B cell (primary cell): ENCODE measurements at regions not wholly inside any gene's neighbourhood (a gene's known extent, or its start where the extent isn't known, plus 50 kb on each side); places are given as distances from the start of the nearest gene placed in this dataset.

Experiments used
- ATAC-seq: fragments of 200-7000 bp; cut with Tn5 transposase; one replicate; pipeline ENCODE4 v1.10.0; 2021; ENCODE audit warnings: low read depth, mild to moderate bottlenecking, moderate number of reproducible peaks, moderate library complexity
- CTCF ChIA-PET: fragments of 350-600 bp; sonication (Branson Sonifier 250); formaldehyde crosslinking; loops from one replicate; lab custom pipeline; 2021; ENCODE audit warnings: antibody characterized with exemption, inconsistent platforms; lab: Charles Lee
- POLR2A ChIA-PET: fragments of 350-600 bp; sonication (Branson Sonifier 250); formaldehyde crosslinking; loops from one replicate; lab custom pipeline; 2021; ENCODE audit warnings: antibody characterized with exemption; lab: Charles Lee
- DNase-seq: peaks from one replicate; pipeline ENCODE4 v3.0.0; 2013
- H2AFZ ChIP-seq: 2 replicates; pipeline ENCODE4 v1.6.1; 2012; ENCODE audit warnings: mild to moderate bottlenecking, low read depth, low read length; ENCODE audit not compliant: insufficient read depth, poor library complexity, severe bottlenecking
- H3K27ac ChIP-seq, 2 donors: 1 replicate in 1 of 2; 2 replicates in 1 of 2; pipeline ENCODE4 v1.5.1; 2012 to 2013; ENCODE audit warnings: low read length in 2 of 2, mild to moderate bottlenecking in 2 of 2, moderate library complexity in 1 of 2
- H3K27me3 ChIP-seq, 4 experiments: fragments of 200-600 bp in 1 of 4; sonication (generic) in 1 of 4; replicated peaks in 1 of 4; 1 replicate in 2 of 4; 2 replicates in 2 of 4; pipeline versions ENCODE4 v1.6.1 to v1.7.0; 2013 to 2016; ENCODE audit warnings: low read length in 3 of 4, mild to moderate bottlenecking in 2 of 4, mixed read lengths in 1 of 4, moderate library complexity in 1 of 4; ENCODE audit not compliant: insufficient read depth in 4 of 4, control insufficient read depth in 3 of 4; ENCODE audit errors: control extremely low read depth in 1 of 4
- H3K36me3 ChIP-seq, 2 experiments: replicated peaks in 1 of 2; 1 replicate in 1 of 2; 2 replicates in 1 of 2; pipeline versions ENCODE4 v1.6.1 to v1.7.1; 2013; ENCODE audit warnings: low read length in 1 of 2; ENCODE audit not compliant: insufficient read depth in 2 of 2, control insufficient read depth in 1 of 2; ENCODE audit errors: control extremely low read depth in 1 of 2, extremely low read depth in 1 of 2
- H3K4me1 ChIP-seq, 2 donors: fragments of 200-600 bp in 1 of 2; sonication (generic) in 1 of 2; 1 replicate in 1 of 2; 2 replicates in 1 of 2; pipeline versions ENCODE4 v1.5.1 to v1.6.1; 2013 to 2017; ENCODE audit warnings: low read length in 2 of 2; ENCODE audit not compliant: control insufficient read depth in 2 of 2, insufficient read depth in 2 of 2
- H3K4me2 ChIP-seq: replicated peaks from 2 replicates; pipeline ENCODE3; 2012; ENCODE audit warnings: mild to moderate bottlenecking, low read depth, low read length; ENCODE audit not compliant: poor library complexity, severe bottlenecking
- H3K4me3 ChIP-seq, 5 experiments: fragments of 200-600 bp in 1 of 5; sonication (generic) in 1 of 5; 1 replicate in 3 of 5; 2 replicates in 2 of 5; pipeline versions ENCODE4 v1.5.1 to v1.7.0; 2011 to 2016; ENCODE audit warnings: low read length in 4 of 5, mild to moderate bottlenecking in 4 of 5, low read depth in 2 of 5, control low read depth in 1 of 5, moderate library complexity in 1 of 5; ENCODE audit not compliant: insufficient read depth in 1 of 5; ENCODE audit errors: control extremely low read depth in 1 of 5, extremely low read depth in 1 of 5
- H3K79me2 ChIP-seq: fragments of 200-600 bp; sonication (generic); one replicate; pipeline ENCODE4 v1.6.0; 2016; ENCODE audit warnings: low read length; ENCODE audit not compliant: control insufficient read depth, insufficient read depth
- H3K9ac ChIP-seq: fragments of 200-600 bp; sonication (generic); 2 replicates; pipeline ENCODE4 v1.6.1; 2017; ENCODE audit warnings: mild to moderate bottlenecking, low read length, moderate library complexity
- H3K9me3 ChIP-seq, 3 donors: one replicate each; pipeline versions ENCODE4 v1.6.1 to v1.7.1; 2013; ENCODE audit warnings: low read length in 2 of 3; ENCODE audit not compliant: control insufficient read depth in 2 of 3, insufficient read depth in 1 of 3; ENCODE audit errors: control extremely low read depth in 1 of 3
- H4K20me1 ChIP-seq: 2 replicates; pipeline ENCODE4 v1.6.0; 2012; ENCODE audit warnings: mild to moderate bottlenecking, low read length; ENCODE audit not compliant: insufficient read depth, control insufficient read depth, poor library complexity, severe bottlenecking
- H3K27ac Mint-ChIP-seq: one replicate; pipeline ENCODE4 v1.8.0; 2021; ENCODE audit warnings: mixed read lengths
- H3K27me3 Mint-ChIP-seq: one replicate; pipeline ENCODE4 v1.8.0; 2021; ENCODE audit warnings: mixed read lengths
- H3K4me1 Mint-ChIP-seq: one replicate; pipeline ENCODE4 v1.8.0; 2021; ENCODE audit warnings: mixed read lengths
- H3K4me3 Mint-ChIP-seq: one replicate; pipeline ENCODE4 v1.8.0; 2021; ENCODE audit warnings: mixed read lengths
- H3K9me3 Mint-ChIP-seq: one replicate; pipeline ENCODE4 v1.8.0; 2022; ENCODE audit warnings: mixed read lengths; ENCODE audit not compliant: insufficient read depth
- CTCF ChIP-seq: fragments of 200-600 bp; IDR thresholded peaks from one replicate; pipeline ENCODE4 v1.8.0; 2022; ENCODE audit warnings: antibody characterized with exemption, mild to moderate bottlenecking
- EZH2 ChIP-seq: IDR thresholded peaks from 2 replicates; pipeline ENCODE4 v1.6.1; 2012; ENCODE audit warnings: borderline replicate concordance, low read depth, mild to moderate bottlenecking, moderate library complexity, low read length; ENCODE audit not compliant: insufficient read depth, poor library complexity, severe bottlenecking
- WGBS: methylation state at CpG from one replicate; pipeline ENCODE4 v1.1.5; 2013; ENCODE audit warnings: missing lambda C conversion rate; ENCODE audit not compliant: insufficient coverage; 5-methylcytosine and 5-hydroxymethylcytosine counted together
- intact Hi-C: fragments of 100-400 bp; cut with micrococcal nuclease; formaldehyde crosslinking; loops from one replicate; pipeline ENCODE4 v1.10.0; 2022

- intact Hi-C loops: no loop called here
- DNase-seq (no peak), ATAC-seq (no peak)
- Histone ChIP-seq H3K4me2 (no peak overlapping the region), H3K4me1 (no peaks in the 10 kb centered on the region), H3K27ac (no peak overlapping the region), H3K9me3 (no peaks in the 10 kb centered on the region), H3K9ac (no peak overlapping the region), H3K79me2 (no peaks in the 10 kb centered on the region), H4K20me1 (no peaks in the 10 kb centered on the region), H3K4me3 (no peak overlapping the region), H2AFZ (no peak overlapping the region), H3K27me3 (no peaks in the 10 kb centered on the region), H3K36me3 (no peaks in the 10 kb centered on the region)
- TF ChIP-seq EZH2 (no peak), CTCF (no peak)
- H3K4me3 Mint-ChIP-seq: no peak overlapping the region
- H3K9me3 Mint-ChIP-seq: no peaks in the 10 kb centered on the region
- H3K4me1 Mint-ChIP-seq: no peaks in the 10 kb centered on the region
- ChIA-PET POLR2A (no interaction called here), CTCF (no interaction called here)
- WGBS: no CpG with 5 or more reads among the region's 1 CpG
- H3K27me3 Mint-ChIP-seq: no peaks in the 10 kb centered on the region
- no peak overlapping the region for H3K27ac Mint-ChIP-seq
Measured at GRCh38 chr7:114150689-114151088, 231.9 kb upstream of the PPP1R3A start.

- Mint-ChIP-seq H3K9me3 (no peaks in the 10 kb centered on the region), H3K4me3 (no peak overlapping the region), H3K27ac (no peak overlapping the region), H3K4me1 (no peaks in the 10 kb centered on the region), H3K27me3 (no peaks in the 10 kb centered on the region)
- 13% methylated on average over 1 of the region's 3 CpGs for WGBS
- Histone ChIP-seq H3K4me1 (no peaks in the 10 kb centered on the region), H3K36me3 (no peaks in the 10 kb centered on the region), H3K79me2 (no peaks in the 10 kb centered on the region), H3K9ac (no peak overlapping the region), H3K4me3 (no peak overlapping the region), H3K4me2 (no peak overlapping the region), H2AFZ (no peak overlapping the region), H3K27ac (no peak overlapping the region), H4K20me1 (no peaks in the 10 kb centered on the region), H3K27me3 (no peaks in the 10 kb centered on the region), H3K9me3 (no peaks in the 10 kb centered on the region)
- CTCF ChIA-PET: no interaction called here
- TF ChIP-seq EZH2 (no peak), CTCF (no peak)
- ATAC-seq: no peak
- intact Hi-C loops: no loop called here
- POLR2A ChIA-PET: no interaction called here
- no peak for DNase-seq
Measured at GRCh38 chr7:114148779-114149178, 230.0 kb upstream of the PPP1R3A start.
